ENCODE measurements at regions not wholly inside any gene's neighbourhood (a gene's known extent, or its start where the extent isn't known, plus 50 kb on each side); places are given as distances from the start of the nearest gene placed in this dataset.

GRCh38 chr5:118545470-118545869, 442.9 kb downstream of the DTWD2 start:
- no peak for ATAC-seq (ENCODE audit: low FRiP score)
- 100% methylated on average over 1 of the region's 1 CpG for WGBS, 2 donors
- H3K4me1 ChIP-seq (ENCODE audit: control insufficient read depth in 1 of 2, insufficient read depth in 2 of 2, low read length in 2 of 2), result no peaks in the 10 kb centered on the region

DNA sequence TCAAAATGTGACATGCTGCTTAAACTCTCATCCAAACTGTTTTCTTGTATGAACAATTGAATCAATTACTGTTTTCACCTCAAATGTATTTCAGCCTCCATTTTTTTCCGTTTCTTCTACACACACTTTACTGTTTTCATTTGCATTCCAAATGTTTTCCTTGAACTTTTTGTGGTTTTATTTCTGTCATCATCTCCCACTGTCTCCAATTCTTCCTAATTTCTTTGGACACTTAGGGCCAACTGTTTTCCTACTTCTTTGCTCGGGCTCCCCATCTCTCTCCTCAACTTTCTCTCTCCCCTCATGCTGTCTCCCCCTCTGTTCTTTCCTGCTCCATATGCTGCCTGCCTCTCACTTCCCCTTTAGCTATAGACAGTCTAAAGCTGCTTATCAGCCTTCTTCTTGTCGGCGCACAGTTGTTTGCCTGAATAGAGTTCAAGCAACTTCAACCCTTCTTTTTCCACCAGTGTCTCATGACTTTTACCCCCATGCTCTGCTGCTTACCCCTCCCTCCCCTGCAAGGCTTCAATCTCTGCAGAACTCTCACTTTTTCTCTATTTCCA, 443.4 kb downstream of the DTWD2 start:
- ATAC-seq (ENCODE audit: low FRiP score), result no peak
- intact Hi-C loops (cut with DNase I), result no loop called here
- WGBS, 2 donors, result 43 to 50% methylated on average over 4 of the region's 4 CpGs

More at GRCh38 chr5:118545470-118545869, 442.9 kb downstream of the DTWD2 start:
- intact Hi-C loops (cut with DNase I), result no loop called here
- H3K27me3 ChIP-seq (ENCODE audit: control insufficient read depth in 1 of 2, insufficient read depth in 2 of 2, low read length in 1 of 2), result no peaks in the 10 kb centered on the region
- no peak for DNase-seq
- H3K9me3 ChIP-seq (ENCODE audit: control insufficient read depth, low read length), result no peaks in the 10 kb centered on the region
- no peak overlapping the region for H3K27ac ChIP-seq (ENCODE audit: low read depth in 1 of 2, low read length in 2 of 2)
- no peaks in the 10 kb centered on the region for H3K36me3 ChIP-seq (ENCODE audit: control insufficient read depth in 1 of 2, insufficient read depth in 2 of 2, low read length in 1 of 2)
- no peak overlapping the region for H3K4me3 ChIP-seq (ENCODE audit: low read length in 2 of 2)

DNA sequence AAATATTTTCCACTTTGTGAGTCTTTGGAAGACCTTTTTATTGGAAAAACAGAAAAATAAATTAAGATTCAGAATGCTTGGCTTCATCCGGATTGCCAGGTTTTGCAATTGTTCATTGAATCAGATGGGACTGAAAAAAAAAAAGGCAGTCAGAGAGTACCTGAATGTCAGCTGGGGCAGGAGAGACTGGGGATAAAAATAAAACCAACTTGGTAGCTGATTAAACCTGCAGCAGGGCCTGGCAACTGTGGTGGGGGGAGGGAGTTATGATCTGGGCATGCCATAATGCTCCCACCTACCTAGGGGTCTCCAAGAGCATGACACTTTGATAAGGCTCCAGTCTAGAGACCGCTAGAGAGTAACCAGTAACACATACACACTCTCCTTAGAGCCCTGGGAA, 454.4 kb downstream of the DTWD2 start:
- 73 to 88% methylated on average over 2 of the region's 2 CpGs for WGBS, 2 donors
- intact Hi-C loops (cut with DNase I), result no loop called here
- ATAC-seq (ENCODE audit: low FRiP score) (no peak), DNase-seq (no peak)
- Histone ChIP-seq H3K4me3 (ENCODE audit: low read length in 2 of 2) (no peak overlapping the region), H3K36me3 (ENCODE audit: control insufficient read depth in 1 of 2, insufficient read depth in 2 of 2, low read length in 1 of 2) (no peaks in the 10 kb centered on the region), H3K9me3 (ENCODE audit: control insufficient read depth, low read length) (no peaks in the 10 kb centered on the region), H3K4me1 (ENCODE audit: control insufficient read depth in 1 of 2, insufficient read depth in 2 of 2, low read length in 2 of 2) (no peaks in the 10 kb centered on the region), H3K27ac (ENCODE audit: low read depth in 1 of 2, low read length in 2 of 2) (no peak overlapping the region), H3K27me3 (ENCODE audit: control insufficient read depth in 1 of 2, insufficient read depth in 2 of 2, low read length in 1 of 2) (no peaks in the 10 kb centered on the region)

More for the DNA sequence above, 443.4 kb downstream of the DTWD2 start:
- no peak overlapping the region for H3K4me3 ChIP-seq (ENCODE audit: low read length in 2 of 2)
- no peaks in the 10 kb centered on the region for H3K9me3 ChIP-seq (ENCODE audit: control insufficient read depth, low read length)
- H3K36me3 ChIP-seq (ENCODE audit: control insufficient read depth in 1 of 2, insufficient read depth in 2 of 2, low read length in 1 of 2), result no peaks in the 10 kb centered on the region
- no peak for DNase-seq
- no peaks in the 10 kb centered on the region for H3K4me1 ChIP-seq (ENCODE audit: control insufficient read depth in 1 of 2, insufficient read depth in 2 of 2, low read length in 2 of 2)
- no peaks in the 10 kb centered on the region for H3K27me3 ChIP-seq (ENCODE audit: control insufficient read depth in 1 of 2, insufficient read depth in 2 of 2, low read length in 1 of 2)
- H3K27ac ChIP-seq (ENCODE audit: low read depth in 1 of 2, low read length in 2 of 2), result no peak overlapping the region

DNA sequence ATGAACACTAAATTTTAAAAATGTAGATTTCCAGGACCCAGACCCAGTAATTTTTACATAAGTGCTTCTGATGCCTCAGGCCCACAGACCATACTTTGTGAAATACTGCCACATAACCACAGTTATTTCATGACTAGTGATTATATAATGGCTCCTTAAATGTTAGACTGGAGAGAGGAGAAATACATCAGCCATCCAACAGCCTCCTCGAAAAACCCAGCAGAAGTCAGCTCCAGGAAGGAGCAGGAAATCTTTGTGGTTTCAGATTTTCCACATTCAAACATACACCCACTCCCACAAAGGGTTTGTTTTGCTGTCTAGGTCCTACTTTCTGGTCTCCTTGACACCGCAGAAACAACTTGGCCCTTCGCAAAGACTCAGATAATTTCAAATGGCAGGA, 455.2 kb downstream of the DTWD2 start:
- H3K36me3 ChIP-seq (ENCODE audit: control insufficient read depth in 1 of 2, insufficient read depth in 2 of 2, low read length in 1 of 2), result no peaks in the 10 kb centered on the region
- WGBS, 2 donors, result 72 to 77% methylated on average over 3 of the region's 3 CpGs
- intact Hi-C loops (cut with DNase I), result no loop called here
- H3K9me3 ChIP-seq (ENCODE audit: control insufficient read depth, low read length), result no peaks in the 10 kb centered on the region
- ATAC-seq (ENCODE audit: low FRiP score) (no peak), DNase-seq (no peak)
- no peaks in the 10 kb centered on the region for H3K27me3 ChIP-seq (ENCODE audit: control insufficient read depth in 1 of 2, insufficient read depth in 2 of 2, low read length in 1 of 2)
- H3K27ac ChIP-seq (ENCODE audit: low read depth in 1 of 2, low read length in 2 of 2), result no peak overlapping the region
- no peaks in the 10 kb centered on the region for H3K4me1 ChIP-seq (ENCODE audit: control insufficient read depth in 1 of 2, insufficient read depth in 2 of 2, low read length in 2 of 2)
- H3K4me3 ChIP-seq (ENCODE audit: low read length in 2 of 2), result no peak overlapping the region

- DNase-seq (no peak), ATAC-seq (ENCODE audit: low FRiP score) (no peak)
- H3K36me3 ChIP-seq (ENCODE audit: control insufficient read depth in 1 of 2, insufficient read depth in 2 of 2, low read length in 1 of 2), result no peaks in the 10 kb centered on the region
- no peak overlapping the region for H3K27ac ChIP-seq (ENCODE audit: low read depth in 1 of 2, low read length in 2 of 2)
- H3K4me1 ChIP-seq (ENCODE audit: control insufficient read depth in 1 of 2, insufficient read depth in 2 of 2, low read length in 2 of 2), result no peaks in the 10 kb centered on the region
- H3K27me3 ChIP-seq (ENCODE audit: control insufficient read depth in 1 of 2, insufficient read depth in 2 of 2, low read length in 1 of 2), result no peaks in the 10 kb centered on the region
- intact Hi-C loops (cut with DNase I), result no loop called here
- no peak overlapping the region for H3K4me3 ChIP-seq (ENCODE audit: low read length in 2 of 2)
- WGBS, 2 donors, result 85 to 90% methylated on average over 1 of the region's 1 CpG
- no peaks in the 10 kb centered on the region for H3K9me3 ChIP-seq (ENCODE audit: control insufficient read depth, low read length)
These were observed 457.1 kb downstream of the DTWD2 start for GRCh38 chr5:118531276-118531675.

- intact Hi-C loops (cut with DNase I), result no loop called here
- Histone ChIP-seq H3K9me3 (ENCODE audit: control insufficient read depth, low read length) (no peaks in the 10 kb centered on the region), H3K27ac (ENCODE audit: low read depth in 1 of 2, low read length in 2 of 2) (no peak overlapping the region), H3K36me3 (ENCODE audit: control insufficient read depth in 1 of 2, insufficient read depth in 2 of 2, low read length in 1 of 2) (no peaks in the 10 kb centered on the region), H3K4me3 (ENCODE audit: low read length in 2 of 2) (no peak overlapping the region), H3K27me3 (ENCODE audit: control insufficient read depth in 1 of 2, insufficient read depth in 2 of 2, low read length in 1 of 2) (no peaks in the 10 kb centered on the region), H3K4me1 (ENCODE audit: control insufficient read depth in 1 of 2, insufficient read depth in 2 of 2, low read length in 2 of 2) (no peaks in the 10 kb centered on the region)
- 56 to 62% methylated on average over 7 of the region's 7 CpGs for WGBS, 2 donors
- DNase-seq (no peak), ATAC-seq (ENCODE audit: low FRiP score) (no peak)
These were observed 458.8 kb downstream of the DTWD2 start for GRCh38 chr5:118529361-118530144.

DNA sequence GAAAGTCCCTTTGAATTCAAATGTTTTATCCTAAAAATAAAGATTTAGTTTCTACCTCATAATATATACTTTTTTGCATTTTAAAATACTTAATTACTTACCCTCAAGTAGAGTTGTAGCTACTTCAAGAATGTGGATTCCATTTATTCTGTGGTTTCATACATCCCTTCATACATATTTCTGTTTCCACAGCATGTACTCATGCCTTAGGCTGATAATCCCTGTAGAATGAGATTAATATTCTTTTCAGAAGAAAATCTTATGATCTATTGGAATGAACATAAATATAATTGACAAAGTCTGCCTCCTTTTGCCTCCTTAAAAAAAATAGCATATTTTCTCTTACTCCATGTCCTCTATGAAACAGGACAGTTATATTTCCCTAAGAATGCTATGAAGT, 465.7 kb downstream of the DTWD2 start:
- no peak for ATAC-seq (ENCODE audit: low FRiP score)
- H3K36me3 ChIP-seq (ENCODE audit: control insufficient read depth in 1 of 2, insufficient read depth in 2 of 2, low read length in 1 of 2), result no peaks in the 10 kb centered on the region
- H3K27me3 ChIP-seq (ENCODE audit: control insufficient read depth in 1 of 2, insufficient read depth in 2 of 2, low read length in 1 of 2), result no peaks in the 10 kb centered on the region
- no peaks in the 10 kb centered on the region for H3K4me1 ChIP-seq (ENCODE audit: control insufficient read depth in 1 of 2, insufficient read depth in 2 of 2, low read length in 2 of 2)
- no peaks in the 10 kb centered on the region for H3K9me3 ChIP-seq (ENCODE audit: control insufficient read depth, low read length)
- H3K4me3 ChIP-seq (ENCODE audit: low read length in 2 of 2), result no peak overlapping the region
- H3K27ac ChIP-seq (ENCODE audit: low read depth in 1 of 2, low read length in 2 of 2), result no peak overlapping the region
- intact Hi-C loops (cut with DNase I), result no loop called here
- DNase-seq, result no peak

- Histone ChIP-seq H3K4me3 (ENCODE audit: low read length in 2 of 2) (no peak overlapping the region), H3K27ac (ENCODE audit: low read depth in 1 of 2, low read length in 2 of 2) (no peak overlapping the region), H3K9me3 (ENCODE audit: control insufficient read depth, low read length) (no peaks in the 10 kb centered on the region), H3K36me3 (ENCODE audit: control insufficient read depth in 1 of 2, insufficient read depth in 2 of 2, low read length in 1 of 2) (no peaks in the 10 kb centered on the region), H3K4me1 (ENCODE audit: control insufficient read depth in 1 of 2, insufficient read depth in 2 of 2, low read length in 2 of 2) (no peaks in the 10 kb centered on the region), H3K27me3 (ENCODE audit: control insufficient read depth in 1 of 2, insufficient read depth in 2 of 2, low read length in 1 of 2) (no peaks in the 10 kb centered on the region)
- ATAC-seq (ENCODE audit: low FRiP score) (no peak), DNase-seq (no peak)
- 94 to 96% methylated on average over 3 of the region's 3 CpGs for WGBS, 2 donors
- intact Hi-C loops (cut with DNase I), result no loop called here
These were observed 467.5 kb downstream of the DTWD2 start for GRCh38 chr5:118520771-118521415.

- WGBS, 2 donors, result 72 to 74% methylated on average over 1 of the region's 1 CpG
- no peaks in the 10 kb centered on the region for H3K27me3 ChIP-seq (ENCODE audit: control insufficient read depth in 1 of 2, insufficient read depth in 2 of 2, low read length in 1 of 2)
- intact Hi-C loops (cut with DNase I), result loop anchor here in 1 of 2 donors (10.0 kb wide), 1 partner anchor 655 kb away; no protein-coding TSS in a partner anchor
- no peaks in the 10 kb centered on the region for H3K9me3 ChIP-seq (ENCODE audit: control insufficient read depth, low read length)
- DNase-seq, result no peak
- no peaks in the 10 kb centered on the region for H3K36me3 ChIP-seq (ENCODE audit: control insufficient read depth in 1 of 2, insufficient read depth in 2 of 2, low read length in 1 of 2)
- no peaks in the 10 kb centered on the region for H3K4me1 ChIP-seq (ENCODE audit: control insufficient read depth in 1 of 2, insufficient read depth in 2 of 2, low read length in 2 of 2)
- no peak for ATAC-seq (ENCODE audit: low FRiP score)
- H3K4me3 ChIP-seq (ENCODE audit: low read length in 2 of 2), result no peak overlapping the region
- no peak overlapping the region for H3K27ac ChIP-seq (ENCODE audit: low read depth in 1 of 2, low read length in 2 of 2)
These were observed 468.9 kb downstream of the DTWD2 start for GRCh38 chr5:118519466-118519865.

Data from aorta (tissue), 5 donors.